Mammary epithelial cell (primary cell): ENCODE measurements at regions not wholly inside any gene's neighbourhood (a gene's known extent, or its start where the extent isn't known, plus 50 kb on each side); places are given as distances from the start of the nearest gene placed in this dataset.

Experiments used
- EZH2 ChIP-seq: IDR thresholded peaks from 2 replicates; pipeline ENCODE4 v1.6.1; 2012; ENCODE audit warnings: low read length, inconsistent platforms, borderline replicate concordance
- TF ChIP-seq, protein P1 (sequence below), 2 donors: IDR thresholded peaks in 1 of 2; conservative IDR thresholded peaks in 1 of 2; 2 replicates each; pipeline ENCODE4 v1.5.1; 2011 to 2012; ENCODE audit warnings: inconsistent platforms in 2 of 2, low read length in 2 of 2, mild to moderate bottlenecking in 2 of 2, control low read depth in 1 of 2, low read depth in 1 of 2; ENCODE audit not compliant: insufficient read depth in 1 of 2; ENCODE audit errors: extremely low read depth in 1 of 2

DNA sequence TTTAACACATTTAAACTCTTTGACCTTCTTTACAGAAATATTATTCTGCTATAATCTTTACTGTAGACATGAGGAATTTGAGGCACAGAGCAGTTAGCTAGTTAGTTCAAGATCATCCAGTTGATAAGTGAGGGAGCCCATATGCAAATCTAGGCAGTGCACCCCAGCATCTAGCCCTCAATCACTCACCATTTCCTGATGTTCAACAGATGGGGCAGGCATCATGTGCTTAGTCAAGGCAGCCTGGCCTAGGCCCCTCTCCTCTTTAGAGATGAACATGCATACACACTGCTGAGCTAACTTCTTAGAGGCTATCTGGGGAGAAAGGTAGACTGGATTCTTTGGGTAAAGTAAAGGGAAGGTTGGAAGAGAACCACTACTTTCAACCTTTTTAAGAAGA is 206.8 kb upstream of the SLC24A2 start:
- TF ChIP-seq, protein P1, sequence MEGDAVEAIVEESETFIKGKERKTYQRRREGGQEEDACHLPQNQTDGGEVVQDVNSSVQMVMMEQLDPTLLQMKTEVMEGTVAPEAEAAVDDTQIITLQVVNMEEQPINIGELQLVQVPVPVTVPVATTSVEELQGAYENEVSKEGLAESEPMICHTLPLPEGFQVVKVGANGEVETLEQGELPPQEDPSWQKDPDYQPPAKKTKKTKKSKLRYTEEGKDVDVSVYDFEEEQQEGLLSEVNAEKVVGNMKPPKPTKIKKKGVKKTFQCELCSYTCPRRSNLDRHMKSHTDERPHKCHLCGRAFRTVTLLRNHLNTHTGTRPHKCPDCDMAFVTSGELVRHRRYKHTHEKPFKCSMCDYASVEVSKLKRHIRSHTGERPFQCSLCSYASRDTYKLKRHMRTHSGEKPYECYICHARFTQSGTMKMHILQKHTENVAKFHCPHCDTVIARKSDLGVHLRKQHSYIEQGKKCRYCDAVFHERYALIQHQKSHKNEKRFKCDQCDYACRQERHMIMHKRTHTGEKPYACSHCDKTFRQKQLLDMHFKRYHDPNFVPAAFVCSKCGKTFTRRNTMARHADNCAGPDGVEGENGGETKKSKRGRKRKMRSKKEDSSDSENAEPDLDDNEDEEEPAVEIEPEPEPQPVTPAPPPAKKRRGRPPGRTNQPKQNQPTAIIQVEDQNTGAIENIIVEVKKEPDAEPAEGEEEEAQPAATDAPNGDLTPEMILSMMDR (conservative IDR thresholded peaks at IDR 0.05 in 1 of 2, IDR thresholded peaks at IDR 0.05 in 1 of 2; ENCODE audit: extremely low read depth in 1 of 2, insufficient read depth in 1 of 2, low read depth in 1 of 2, low read length in 2 of 2) = no peak
- TF ChIP-seq EZH2 = no peak
